ENCODE measurements at regions not wholly inside any gene's neighbourhood (a gene's known extent, or its start where the extent isn't known, plus 50 kb on each side); places are given as distances from the start of the nearest gene placed in this dataset.

- H2AFZ ChIP-seq (ENCODE audit: low read depth, low read length): no peak overlapping the region
- no peaks in the 10 kb centered on the region for H3K79me2 ChIP-seq (ENCODE audit: low read length)
- H3K4me1 ChIP-seq (ENCODE audit: low read length): no peaks in the 10 kb centered on the region
- H3K9ac ChIP-seq (ENCODE audit: low read length): no peak overlapping the region
- no peaks in the 10 kb centered on the region for H4K20me1 ChIP-seq (ENCODE audit: insufficient read depth, low read length)
- H3K9me3 ChIP-seq (ENCODE audit: insufficient read depth, low read length): no peaks in the 10 kb centered on the region
- H3K36me3 ChIP-seq (replicated peaks; ENCODE audit: low read depth, low read length): no peaks in the 10 kb centered on the region
- H3K4me3 ChIP-seq (ENCODE audit: low read length): no peak overlapping the region
- TF ChIP-seq CTCF (IDR thresholded peaks at IDR 0.05; ENCODE audit: low read depth, low read length) (no peak), EZH2phosphoT487 (IDR thresholded peaks at IDR 0.05; ENCODE audit: low read depth) (no peak)
- no peaks in the 10 kb centered on the region for H3K27me3 ChIP-seq (ENCODE audit: low read depth, low read length)
- H3K27ac ChIP-seq (ENCODE audit: low read length): no peak overlapping the region
- no peak overlapping the region for H3K4me2 ChIP-seq (ENCODE audit: low read length)
Observed at GRCh38 chr3:106920609-106921008, 456.6 kb upstream of the CCDC54 start.

- Histone ChIP-seq H3K27ac (ENCODE audit: low read length) (no peak overlapping the region), H2AFZ (ENCODE audit: low read depth, low read length) (no peak overlapping the region), H3K36me3 (replicated peaks; ENCODE audit: low read depth, low read length) (no peaks in the 10 kb centered on the region), H3K4me1 (ENCODE audit: low read length) (no peaks in the 10 kb centered on the region), H3K27me3 (ENCODE audit: low read depth, low read length) (no peaks in the 10 kb centered on the region), H3K9me3 (ENCODE audit: insufficient read depth, low read length) (no peaks in the 10 kb centered on the region), H4K20me1 (ENCODE audit: insufficient read depth, low read length) (no peaks in the 10 kb centered on the region), H3K79me2 (ENCODE audit: low read length) (no peaks in the 10 kb centered on the region), H3K4me2 (ENCODE audit: low read length) (no peak overlapping the region), H3K4me3 (ENCODE audit: low read length) (no peak overlapping the region), H3K9ac (ENCODE audit: low read length) (no peak overlapping the region)
- TF ChIP-seq CTCF (IDR thresholded peaks at IDR 0.05; ENCODE audit: low read depth, low read length) (no peak), EZH2phosphoT487 (IDR thresholded peaks at IDR 0.05; ENCODE audit: low read depth) (no peak)
Observed at GRCh38 chr3:106929081-106929480, 448.2 kb upstream of the CCDC54 start.

GRCh38 chr3:106930086-106930485 lies 447.2 kb upstream of the CCDC54 start:
- Histone ChIP-seq H3K9me3 (ENCODE audit: insufficient read depth, low read length) (no peaks in the 10 kb centered on the region), H3K9ac (ENCODE audit: low read length) (no peak overlapping the region), H3K4me3 (ENCODE audit: low read length) (no peak overlapping the region), H2AFZ (ENCODE audit: low read depth, low read length) (no peak overlapping the region), H3K4me1 (ENCODE audit: low read length) (no peaks in the 10 kb centered on the region), H3K4me2 (ENCODE audit: low read length) (no peak overlapping the region), H3K27ac (ENCODE audit: low read length) (no peak overlapping the region), H3K27me3 (ENCODE audit: low read depth, low read length) (no peaks in the 10 kb centered on the region), H3K36me3 (replicated peaks; ENCODE audit: low read depth, low read length) (no peaks in the 10 kb centered on the region), H4K20me1 (ENCODE audit: insufficient read depth, low read length) (no peaks in the 10 kb centered on the region), H3K79me2 (ENCODE audit: low read length) (no peaks in the 10 kb centered on the region)
- no peak for TF ChIP-seq CTCF (IDR thresholded peaks at IDR 0.05; ENCODE audit: low read depth, low read length)
- no peak for TF ChIP-seq EZH2phosphoT487 (IDR thresholded peaks at IDR 0.05; ENCODE audit: low read depth)

DNA sequence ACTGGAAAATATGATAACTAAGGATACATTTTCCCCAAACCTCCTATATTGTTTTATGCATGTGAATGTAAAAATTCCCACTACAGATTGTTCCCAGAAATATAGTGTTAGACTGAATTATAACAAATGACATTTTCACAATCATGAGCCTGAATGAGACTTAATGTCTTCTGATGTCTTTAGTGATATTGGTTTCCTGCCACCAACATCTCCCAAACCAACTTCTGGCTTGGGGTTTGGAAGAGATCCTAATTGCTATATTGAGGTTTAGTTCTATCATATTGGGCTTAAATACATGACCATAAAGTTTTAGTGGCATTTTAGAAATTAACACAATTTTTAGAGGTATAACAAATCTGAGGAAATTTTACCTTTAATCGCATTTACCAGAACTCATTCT lies 445.3 kb upstream of the CCDC54 start:
- Histone ChIP-seq H3K4me1 (ENCODE audit: low read length) (no peaks in the 10 kb centered on the region), H3K27ac (ENCODE audit: low read length) (no peak overlapping the region), H3K9me3 (ENCODE audit: insufficient read depth, low read length) (no peaks in the 10 kb centered on the region), H3K9ac (ENCODE audit: low read length) (no peak overlapping the region), H3K4me3 (ENCODE audit: low read length) (no peak overlapping the region), H4K20me1 (ENCODE audit: insufficient read depth, low read length) (no peaks in the 10 kb centered on the region), H3K36me3 (replicated peaks; ENCODE audit: low read depth, low read length) (no peaks in the 10 kb centered on the region), H3K4me2 (ENCODE audit: low read length) (no peak overlapping the region), H2AFZ (ENCODE audit: low read depth, low read length) (no peak overlapping the region), H3K27me3 (ENCODE audit: low read depth, low read length) (no peaks in the 10 kb centered on the region), H3K79me2 (ENCODE audit: low read length) (no peaks in the 10 kb centered on the region)
- TF ChIP-seq CTCF (IDR thresholded peaks at IDR 0.05; ENCODE audit: low read depth, low read length): no peak
- no peak for TF ChIP-seq EZH2phosphoT487 (IDR thresholded peaks at IDR 0.05; ENCODE audit: low read depth)
